GM12864 (cell line): ENCODE measurements at regions not wholly inside any gene's neighbourhood (a gene's known extent, or its start where the extent isn't known, plus 50 kb on each side); places are given as distances from the start of the nearest gene placed in this dataset.
"Not testable (repeated sequence)": the region's sequence is repeated elsewhere in the genome, so short reads cannot be mapped to it uniquely, and the experiment has no call there.

Experiments used
- DNase-seq: peaks from one replicate; pipeline ENCODE4 v3.0.0-alpha.2; 2011; ENCODE audit warnings: low read depth
- H3K4me3 ChIP-seq: 2 replicates; pipeline ENCODE4 v1.5.1; 2011; ENCODE audit warnings: mild to moderate bottlenecking, low read depth, low read length, control low read depth
- CTCF ChIP-seq: IDR thresholded peaks from 2 replicates; pipeline ENCODE4 v1.5.1; 2011; ENCODE audit warnings: low read depth, mild to moderate bottlenecking, moderate library complexity, low read length, control low read depth, inconsistent platforms; ENCODE audit errors: missing control alignments

- TF ChIP-seq CTCF: no peak
- no peak overlapping the region for H3K4me3 ChIP-seq
- DNase-seq: no peak
Measured at GRCh38 chr20:43383026-43383795, 74.5 kb upstream of the SRSF6 start.

- H3K4me3 ChIP-seq, DNase-seq: not testable (repeated sequence)
Measured at GRCh38 chr20:43382135-43382534, 75.6 kb upstream of the SRSF6 start.

- not testable (repeated sequence) for DNase-seq, H3K4me3 ChIP-seq
Measured at GRCh38 chr20:43381533-43381932, 76.2 kb upstream of the SRSF6 start.

GRCh38 chr20:43379239-43379917 is 78.3 kb upstream of the SRSF6 start:
- no peak for DNase-seq
- no peak overlapping the region for H3K4me3 ChIP-seq
- no peak for TF ChIP-seq CTCF

GRCh38 chr20:43376831-43377230 is 80.9 kb upstream of the SRSF6 start:
- H3K4me3 ChIP-seq: no peak overlapping the region
- DNase-seq: no peak
- no peak for TF ChIP-seq CTCF

- H3K4me3 ChIP-seq: no peak overlapping the region
- TF ChIP-seq CTCF: no peak
- no peak for DNase-seq
Measured at GRCh38 chr20:43375591-43375990, 82.1 kb upstream of the SRSF6 start.

- no peak for TF ChIP-seq CTCF
- no peak overlapping the region for H3K4me3 ChIP-seq
- no peak for DNase-seq
Measured at GRCh38 chr20:43372051-43372450, 85.6 kb upstream of the SRSF6 start.

GRCh38 chr20:43365691-43366090 is 92.0 kb upstream of the SRSF6 start:
- no peak for TF ChIP-seq CTCF
- DNase-seq: no peak
- no peak overlapping the region for H3K4me3 ChIP-seq
